Spinal cord (tissue), 9 donors: ENCODE measurements at regions not wholly inside any gene's neighbourhood (a gene's known extent, or its start where the extent isn't known, plus 50 kb on each side); places are given as distances from the start of the nearest gene placed in this dataset.
A peak's percentile ranks its signal among the peaks of the same experiment; 100 is the strongest.

Source experiments
- DNase-seq, 6 donors: peaks; one replicate each; pipeline versions ENCODE4 v3.0.0 to v3.0.0-alpha.2; 2013 to 2015; ENCODE audit warnings: low spot score in 6 of 6, low read depth in 4 of 6
- H3K27ac ChIP-seq: one replicate; pipeline ENCODE4 v1.5.1; 2013; ENCODE audit warnings: low read depth, low read length, control low read depth
- H3K27me3 ChIP-seq: one replicate; pipeline ENCODE4 v1.6.1; 2013; ENCODE audit warnings: low read length; ENCODE audit not compliant: control insufficient read depth, insufficient read depth
- H3K36me3 ChIP-seq: one replicate; pipeline ENCODE4 v1.6.1; 2013; ENCODE audit warnings: low read length; ENCODE audit not compliant: control insufficient read depth, insufficient read depth
- H3K4me1 ChIP-seq: one replicate; pipeline ENCODE4 v1.6.1; 2013; ENCODE audit warnings: low read length; ENCODE audit not compliant: control insufficient read depth, insufficient read depth
- H3K4me3 ChIP-seq: one replicate; pipeline ENCODE4 v1.5.1; 2013; ENCODE audit warnings: low read depth, low read length, control low read depth
- H3K9me3 ChIP-seq: one replicate; pipeline ENCODE4 v1.6.1; 2013; ENCODE audit warnings: low read length; ENCODE audit not compliant: control insufficient read depth, insufficient read depth
- WGBS: methylation state at CpG from one replicate; pipeline ENCODE4 v1.1.5; 2013; ENCODE audit warnings: missing lambda C conversion rate; ENCODE audit not compliant: insufficient coverage; 5-methylcytosine and 5-hydroxymethylcytosine counted together
- donor health status: healthy.

GRCh38 chr5:154107010-154107409 lies 68.2 kb downstream of the MFAP3 start:
- Histone ChIP-seq H3K27ac (no peak overlapping the region), H3K9me3 (no peaks in the 10 kb centered on the region), H3K4me1 (peaks cover 12% of the 10 kb centered on the region), H3K4me3 (no peak overlapping the region), H3K36me3 (no peaks in the 10 kb centered on the region), H3K27me3 (no peaks in the 10 kb centered on the region)
- DNase-seq, result no peak

GRCh38 chr5:154107756-154108155 lies 69.0 kb downstream of the MFAP3 start:
- H3K27ac ChIP-seq, result no peak overlapping the region
- H3K4me3 ChIP-seq, result no peak overlapping the region
- WGBS, result 20% methylated on average over 2 of the region's 7 CpGs

GRCh38 chr5:154109416-154110106 lies 70.8 kb downstream of the MFAP3 start:
- H3K27ac ChIP-seq, result no peak overlapping the region
- WGBS, result no CpG with 5 or more reads among the region's 4 CpGs
- no peaks in the 10 kb centered on the region for H3K36me3 ChIP-seq
- peak in 1 of 6 donors; percentile 78 for DNase-seq
- peaks cover 12% of the 10 kb centered on the region for H3K4me1 ChIP-seq
- H3K27me3 ChIP-seq, result no peaks in the 10 kb centered on the region
- no peak overlapping the region for H3K4me3 ChIP-seq
- H3K9me3 ChIP-seq, result no peaks in the 10 kb centered on the region

More at GRCh38 chr5:154107756-154108155, 69.0 kb downstream of the MFAP3 start:
- DNase-seq, result peak in 2 of 6 donors; percentile 86 to 90
- Histone ChIP-seq H3K4me1 (peaks cover 12% of the 10 kb centered on the region), H3K36me3 (no peaks in the 10 kb centered on the region), H3K27me3 (no peaks in the 10 kb centered on the region), H3K9me3 (no peaks in the 10 kb centered on the region)

- no peak overlapping the region for H3K27ac ChIP-seq
- H3K4me3 ChIP-seq, result no peak overlapping the region
- H3K27me3 ChIP-seq, result no peaks in the 10 kb centered on the region
- WGBS, result no CpG with 5 or more reads among the region's 1 CpG
- no peak for DNase-seq
- no peaks in the 10 kb centered on the region for H3K9me3 ChIP-seq
- H3K36me3 ChIP-seq, result no peaks in the 10 kb centered on the region
- H3K4me1 ChIP-seq, result peaks cover 12% of the 10 kb centered on the region
Observed at GRCh38 chr5:154110107-154110453, 71.3 kb downstream of the MFAP3 start.

GRCh38 chr5:154110716-154111115 lies 71.9 kb downstream of the MFAP3 start:
- Histone ChIP-seq H3K4me1 (peaks cover 12% of the 10 kb centered on the region), H3K36me3 (no peaks in the 10 kb centered on the region), H3K27me3 (no peaks in the 10 kb centered on the region), H3K9me3 (no peaks in the 10 kb centered on the region), H3K27ac (no peak overlapping the region), H3K4me3 (no peak overlapping the region)
- DNase-seq, result peak in 1 of 6 donors; percentile 46
- 48% methylated on average over 2 of the region's 3 CpGs for WGBS

- Histone ChIP-seq H3K9me3 (no peaks in the 10 kb centered on the region), H3K4me3 (no peak overlapping the region)
- 98% methylated on average over 4 of the region's 4 CpGs for WGBS
Observed at GRCh38 chr5:154111214-154111613, 72.4 kb downstream of the MFAP3 start.

GRCh38 chr5:154112255-154112654 lies 73.5 kb downstream of the MFAP3 start:
- no peak for DNase-seq
- Histone ChIP-seq H3K27ac (no peak overlapping the region), H3K27me3 (no peaks in the 10 kb centered on the region), H3K4me1 (peaks cover 12% of the 10 kb centered on the region), H3K36me3 (no peaks in the 10 kb centered on the region), H3K9me3 (no peaks in the 10 kb centered on the region), H3K4me3 (no peak overlapping the region)

More at GRCh38 chr5:154111214-154111613, 72.4 kb downstream of the MFAP3 start:
- Histone ChIP-seq H3K27me3 (no peaks in the 10 kb centered on the region), H3K27ac (no peak overlapping the region), H3K4me1 (peaks cover 12% of the 10 kb centered on the region), H3K36me3 (no peaks in the 10 kb centered on the region)
- DNase-seq, result no peak

DNA sequence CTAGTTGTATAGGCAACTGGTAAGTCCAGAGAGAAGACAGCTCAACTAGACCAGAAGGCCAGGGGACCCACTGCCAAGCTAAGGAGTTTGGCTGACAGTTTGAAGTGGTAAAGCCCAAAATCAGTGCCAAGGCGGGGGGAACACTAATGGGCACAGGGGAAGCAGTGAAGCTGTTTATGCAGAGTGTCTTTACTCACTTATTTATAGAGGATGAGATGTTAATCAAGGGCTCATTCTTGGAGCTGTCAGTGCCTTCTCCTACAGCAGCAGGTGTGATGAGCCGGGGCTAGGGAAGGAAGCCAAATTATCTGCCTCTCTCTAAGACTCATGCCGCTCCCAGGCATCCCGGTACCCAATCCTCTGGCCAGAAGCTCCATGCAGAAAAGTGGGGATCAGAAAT lies 75.2 kb upstream of the GALNT10 start:
- H3K27ac ChIP-seq, result no peak overlapping the region
- H3K4me1 ChIP-seq, result peaks cover 9% of the 10 kb centered on the region
- no peak overlapping the region for H3K4me3 ChIP-seq
- no peaks in the 10 kb centered on the region for H3K9me3 ChIP-seq
- H3K36me3 ChIP-seq, result no peaks in the 10 kb centered on the region
- peak in 1 of 6 donors; percentile 60 for DNase-seq
- WGBS, result 50% methylated on average over 2 of the region's 4 CpGs
- no peaks in the 10 kb centered on the region for H3K27me3 ChIP-seq

DNA sequence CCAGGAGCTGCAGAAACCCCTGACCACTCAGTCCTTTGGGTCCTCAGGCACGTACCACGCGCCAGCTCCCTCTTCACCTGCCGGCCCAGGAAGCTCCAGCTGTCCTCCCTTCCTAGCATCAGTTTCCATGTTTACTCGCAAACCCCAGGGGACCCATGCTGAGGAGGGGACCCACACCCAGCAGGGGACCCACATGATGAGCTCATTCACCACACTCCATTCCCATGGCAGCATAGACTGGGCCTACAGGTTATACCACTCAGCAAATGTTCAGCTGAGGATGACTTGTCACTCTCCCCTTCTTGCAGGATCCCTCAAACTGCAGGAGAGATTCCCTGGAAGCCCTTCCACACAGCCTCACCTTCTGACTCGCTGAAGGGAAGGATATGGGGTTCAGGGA lies 73.5 kb upstream of the GALNT10 start:
- Histone ChIP-seq H3K36me3 (no peaks in the 10 kb centered on the region), H3K4me3 (no peak overlapping the region), H3K27me3 (no peaks in the 10 kb centered on the region), H3K9me3 (no peaks in the 10 kb centered on the region), H3K4me1 (peaks cover 9% of the 10 kb centered on the region), H3K27ac (no peak overlapping the region)
- no peak for DNase-seq
- WGBS, result 82% methylated on average over 5 of the region's 6 CpGs

GRCh38 chr5:154117930-154118329 lies 72.6 kb upstream of the GALNT10 start:
- 79% methylated on average over 2 of the region's 3 CpGs for WGBS
- no peaks in the 10 kb centered on the region for H3K36me3 ChIP-seq
- H3K27me3 ChIP-seq, result no peaks in the 10 kb centered on the region
- no peak overlapping the region for H3K4me3 ChIP-seq
- no peaks in the 10 kb centered on the region for H3K9me3 ChIP-seq
- H3K4me1 ChIP-seq, result peaks cover 9% of the 10 kb centered on the region
- H3K27ac ChIP-seq, result no peak overlapping the region
- no peak for DNase-seq
